ENCODE measurements at regions not wholly inside any gene's neighbourhood (a gene's known extent, or its start where the extent isn't known, plus 50 kb on each side); places are given as distances from the start of the nearest gene placed in this dataset.

- no peak for TF ChIP-seq POU6F1 (CRISPR knock-in tag; IDR thresholded peaks at IDR 0.05; ENCODE audit: borderline replicate concordance, low read depth)
- no peak for TF ChIP-seq RARB (CRISPR knock-in tag; IDR thresholded peaks at IDR 0.05)
- TF ChIP-seq, protein P1, sequence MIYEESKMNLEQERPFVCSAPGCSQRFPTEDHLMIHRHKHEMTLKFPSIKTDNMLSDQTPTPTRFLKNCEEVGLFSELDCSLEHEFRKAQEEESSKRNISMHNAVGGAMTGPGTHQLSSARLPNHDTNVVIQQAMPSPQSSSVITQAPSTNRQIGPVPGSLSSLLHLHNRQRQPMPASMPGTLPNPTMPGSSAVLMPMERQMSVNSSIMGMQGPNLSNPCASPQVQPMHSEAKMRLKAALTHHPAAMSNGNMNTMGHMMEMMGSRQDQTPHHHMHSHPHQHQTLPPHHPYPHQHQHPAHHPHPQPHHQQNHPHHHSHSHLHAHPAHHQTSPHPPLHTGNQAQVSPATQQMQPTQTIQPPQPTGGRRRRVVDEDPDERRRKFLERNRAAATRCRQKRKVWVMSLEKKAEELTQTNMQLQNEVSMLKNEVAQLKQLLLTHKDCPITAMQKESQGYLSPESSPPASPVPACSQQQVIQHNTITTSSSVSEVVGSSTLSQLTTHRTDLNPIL (CRISPR knock-in tag; IDR thresholded peaks at IDR 0.05; ENCODE audit: low read depth), result no peak
Measured at GRCh38 chr12:78388461-78388860, 476.1 kb upstream of the SYT1 start.

All from SK-N-SH treated with all-trans-retinoic acid at 6 μM for 48 hours (cell line).